ENCODE measurements at regions not wholly inside any gene's neighbourhood (a gene's known extent, or its start where the extent isn't known, plus 50 kb on each side); places are given as distances from the start of the nearest gene placed in this dataset.
A peak's percentile ranks its signal among the peaks of the same experiment; 100 is the strongest.

DNA sequence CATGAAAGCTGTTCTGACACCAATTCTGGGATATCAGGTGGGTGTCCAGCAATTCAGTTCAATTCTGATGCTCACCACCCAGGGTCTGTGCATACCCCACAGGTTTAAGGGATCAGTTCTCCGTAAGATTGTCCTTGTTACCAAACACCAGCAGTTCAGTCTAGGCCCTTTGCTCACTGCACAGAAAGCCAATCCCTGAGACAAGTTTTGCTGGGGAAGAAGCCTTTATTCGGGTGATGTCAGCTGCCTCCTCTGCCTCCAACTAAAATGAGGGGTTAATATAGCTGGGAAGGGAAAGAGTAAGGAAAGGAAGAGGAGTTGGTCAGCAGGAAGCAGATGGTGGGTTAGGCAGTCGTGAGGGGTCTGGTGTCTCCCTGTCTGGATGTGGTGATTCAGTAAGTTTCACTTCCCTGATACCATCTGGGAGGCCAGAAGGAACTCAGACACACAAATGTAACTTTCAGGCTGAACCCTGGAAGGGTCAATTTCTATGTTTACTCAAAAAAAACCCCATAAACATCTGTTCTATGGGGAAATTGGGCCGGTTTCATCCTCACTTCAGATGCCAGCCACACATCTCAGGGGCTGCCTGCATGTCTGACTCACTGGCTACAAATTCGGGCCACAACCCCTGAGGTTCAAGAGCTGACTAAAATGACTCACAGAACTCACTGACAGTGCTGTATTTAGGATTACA, 83.3 kb upstream of the PGBD5 start:
- no peak for DNase-seq

DNA sequence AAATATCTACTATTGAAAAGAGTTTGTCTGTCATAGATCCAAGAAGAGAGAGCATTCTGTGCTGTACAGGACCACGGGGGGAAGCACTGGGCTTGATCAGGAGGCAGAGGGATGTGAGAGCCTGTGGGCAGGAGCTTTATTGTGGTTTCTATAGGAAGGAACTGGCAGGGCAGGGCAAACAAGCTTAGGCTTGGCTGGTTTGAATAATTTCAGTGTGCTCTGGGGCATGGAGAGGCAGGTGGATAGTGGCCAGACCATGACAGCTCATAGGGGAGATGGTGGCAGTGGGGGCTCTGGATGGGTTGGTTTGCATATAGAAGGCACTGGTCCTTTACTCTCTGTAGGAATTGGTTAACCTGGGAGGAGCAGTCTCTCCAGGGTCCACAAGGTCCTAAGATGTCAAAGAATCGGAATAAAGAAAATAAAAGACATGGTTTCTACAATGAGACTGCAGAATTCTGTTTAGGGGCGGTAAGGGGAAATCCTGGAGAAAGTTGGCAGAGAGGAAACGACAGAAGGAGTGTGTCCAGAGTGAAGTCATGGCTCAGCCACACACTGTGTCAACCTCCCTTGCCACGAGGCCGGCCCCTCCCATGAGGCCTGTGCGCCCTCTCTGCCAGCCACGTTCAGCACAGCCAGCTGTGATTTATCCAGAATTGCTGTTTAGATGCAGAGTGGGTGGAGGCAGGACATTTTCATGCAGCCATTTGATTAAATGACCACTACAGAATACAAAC, 81.7 kb upstream of the PGBD5 start:
- no peak for DNase-seq

DNA sequence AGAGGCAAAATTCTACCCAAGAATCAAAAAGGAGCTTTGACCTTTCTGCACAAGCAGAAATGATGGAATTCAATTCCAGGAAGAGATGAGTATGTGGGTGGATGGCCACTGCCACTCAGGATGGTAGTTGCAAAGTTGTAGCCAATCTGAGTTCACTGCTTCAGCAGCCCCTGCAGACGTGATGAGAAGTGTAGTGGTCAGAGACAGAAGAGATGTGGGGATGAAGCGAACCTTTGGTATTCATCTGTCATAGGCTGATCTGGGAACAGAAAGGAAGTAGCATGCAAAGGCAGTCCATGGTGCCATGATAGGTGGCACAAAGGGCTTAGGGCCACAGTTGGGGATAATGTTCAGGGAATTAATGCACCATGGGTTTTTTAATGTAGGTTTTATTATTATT, 81.1 kb upstream of the PGBD5 start:
- DNase-seq, result no peak

DNA sequence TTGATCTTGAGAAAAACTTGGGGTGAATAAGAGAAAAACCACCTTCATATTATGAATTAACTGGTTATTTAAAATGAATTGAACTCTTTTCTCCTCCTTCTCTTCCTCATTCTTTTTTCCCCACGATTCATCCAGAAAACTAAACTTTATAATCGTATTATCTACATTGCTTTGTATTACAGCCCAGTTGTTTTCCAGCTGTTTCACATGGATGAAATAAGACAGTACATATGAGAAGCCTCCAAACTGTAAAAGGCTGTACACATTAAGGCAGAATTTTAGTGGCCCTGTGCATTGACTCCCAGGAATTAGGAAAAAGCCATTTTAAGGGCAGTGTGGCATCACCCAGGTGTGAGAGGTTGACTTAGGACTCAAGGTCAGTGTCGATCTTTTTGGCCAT, 80.3 kb upstream of the PGBD5 start:
- DNase-seq, result no peak

DNA sequence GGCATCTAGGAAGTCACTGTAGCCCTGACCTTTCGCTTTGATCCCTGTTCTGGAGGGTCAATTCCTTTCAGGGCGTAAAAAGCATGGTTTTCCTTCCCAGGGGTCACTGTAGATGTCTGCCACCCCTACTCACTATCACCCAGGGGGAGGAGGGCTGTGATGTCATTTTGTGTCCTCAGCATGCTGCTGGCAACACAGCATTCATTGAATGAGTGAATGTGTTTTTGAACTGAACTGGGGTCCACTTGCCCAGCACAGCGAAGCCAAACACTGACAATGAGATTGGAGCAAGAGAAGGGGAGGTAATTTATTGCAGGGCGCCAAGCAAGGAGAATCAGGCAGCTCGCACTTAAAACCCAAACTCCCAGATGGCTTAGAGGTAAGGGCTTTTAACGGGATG, 78.2 kb upstream of the PGBD5 start:
- DNase-seq, result no peak

DNA sequence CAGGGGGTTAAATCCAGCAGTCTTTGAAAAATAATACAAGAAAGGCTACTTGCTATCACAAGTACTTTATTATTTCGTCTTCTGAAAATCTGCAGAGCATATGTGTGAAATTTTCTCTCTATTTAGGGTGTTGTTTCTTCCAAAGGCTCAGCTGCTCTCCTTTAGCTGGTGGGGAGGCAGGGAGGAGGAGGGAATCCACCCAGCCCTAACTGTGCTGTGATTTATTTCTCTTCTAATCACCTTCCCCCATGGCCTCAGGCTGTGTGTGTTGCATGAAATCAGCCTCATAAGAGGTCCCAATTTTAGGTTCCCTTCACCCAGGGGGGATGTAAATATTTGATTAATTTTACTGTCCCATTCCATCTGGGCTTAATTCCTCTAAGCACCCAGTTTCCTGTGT, 77.6 kb upstream of the PGBD5 start:
- no peak for DNase-seq

DNA sequence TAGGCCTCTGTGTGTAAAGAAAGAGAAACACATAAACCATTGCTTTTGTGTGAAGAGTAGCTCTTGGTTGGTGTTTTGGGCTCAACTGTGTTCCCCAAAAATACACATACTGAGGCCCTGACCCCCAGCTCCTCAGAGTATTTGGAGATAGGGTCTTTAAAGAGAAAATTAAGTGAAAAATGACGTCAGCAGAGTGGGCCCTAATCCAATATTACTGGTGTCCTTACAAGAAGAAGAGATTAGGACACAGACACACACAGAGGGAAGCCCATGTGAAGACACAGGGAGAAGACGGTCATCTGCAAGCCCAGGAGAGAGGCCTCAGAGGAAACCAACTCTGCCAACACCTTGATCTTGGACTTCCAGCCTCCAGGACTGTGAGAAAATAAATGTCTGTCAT, 76.9 kb upstream of the PGBD5 start:
- DNase-seq, result no peak

DNA sequence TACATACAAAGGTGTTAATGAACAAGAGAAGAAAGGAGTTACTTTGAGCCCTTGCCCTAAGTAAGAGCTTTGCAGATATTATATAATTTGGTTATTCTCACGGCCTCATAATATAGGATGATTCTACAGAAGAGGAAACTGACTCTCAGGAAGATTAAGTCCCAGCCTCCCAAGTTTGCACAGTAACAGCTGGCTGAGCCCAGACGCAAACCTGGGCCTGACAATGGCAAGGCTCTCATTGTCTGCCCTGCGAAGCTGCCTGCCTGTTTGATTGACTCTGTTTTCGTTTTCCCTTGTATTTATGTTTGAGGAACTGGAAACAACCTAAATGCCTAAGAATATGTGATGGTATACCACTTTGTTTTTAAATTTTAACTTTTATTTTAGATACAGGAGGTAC, 76.2 kb upstream of the PGBD5 start:
- no peak for DNase-seq

DNA sequence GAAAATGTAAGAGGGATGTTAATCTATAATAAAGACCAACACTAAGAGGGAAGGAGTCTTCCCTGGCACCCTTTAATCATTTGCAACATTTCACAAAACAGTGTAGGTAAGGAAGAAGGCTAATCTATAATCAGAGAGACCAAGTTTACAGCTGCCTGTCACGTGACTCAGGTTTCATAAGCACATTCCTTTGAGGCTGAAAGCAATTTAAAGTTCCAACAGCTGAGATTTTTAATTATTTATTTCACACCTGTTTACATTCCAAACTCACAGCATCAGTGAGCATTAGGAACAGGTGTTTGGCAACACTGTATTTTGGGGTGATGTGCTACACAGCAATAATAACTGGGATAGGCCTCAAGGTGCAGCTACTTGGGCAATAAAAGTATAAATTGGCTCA, 75.7 kb upstream of the PGBD5 start:
- no peak for DNase-seq

DNA sequence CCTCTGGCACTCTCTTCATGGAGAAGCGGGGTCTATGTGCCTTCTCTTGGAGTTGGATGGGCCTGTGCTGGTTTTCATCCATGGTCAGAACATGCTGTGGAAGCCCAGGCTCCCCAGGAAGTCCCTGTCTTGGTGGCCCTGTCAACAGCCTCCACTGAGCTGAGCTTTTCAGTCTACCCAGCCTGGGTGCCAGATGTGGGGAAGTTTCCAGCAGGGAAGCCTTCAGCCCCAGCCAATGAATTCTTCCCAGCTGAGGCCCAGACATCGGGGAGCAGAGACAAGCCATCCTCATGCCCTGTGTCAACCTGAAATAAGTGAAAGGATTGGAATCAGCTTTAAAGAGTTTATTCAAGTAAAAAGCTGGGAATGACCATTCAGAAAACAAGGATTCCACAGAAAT, 75.1 kb upstream of the PGBD5 start:
- DNase-seq, result no peak

DNA sequence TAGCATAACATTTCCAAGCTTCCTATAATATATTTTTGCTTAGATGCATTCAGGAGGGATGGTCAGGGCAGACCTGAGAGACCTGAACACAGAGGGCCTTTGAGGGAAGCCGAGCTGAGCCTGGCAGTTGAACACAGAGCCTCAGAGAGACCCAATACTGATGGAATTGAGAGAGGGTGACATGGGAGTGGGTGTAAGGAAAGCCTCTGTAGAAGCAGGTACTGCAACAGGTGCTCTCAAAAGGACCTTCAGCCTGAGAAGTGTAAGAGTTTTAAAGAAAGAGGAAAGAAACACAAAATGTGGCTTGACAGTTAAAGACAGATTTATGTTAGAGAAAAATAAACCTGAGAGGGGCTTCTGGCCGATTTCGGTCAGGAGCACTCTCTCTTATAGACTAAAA, 73.9 kb upstream of the PGBD5 start:
- DNase-seq, result no peak

DNA sequence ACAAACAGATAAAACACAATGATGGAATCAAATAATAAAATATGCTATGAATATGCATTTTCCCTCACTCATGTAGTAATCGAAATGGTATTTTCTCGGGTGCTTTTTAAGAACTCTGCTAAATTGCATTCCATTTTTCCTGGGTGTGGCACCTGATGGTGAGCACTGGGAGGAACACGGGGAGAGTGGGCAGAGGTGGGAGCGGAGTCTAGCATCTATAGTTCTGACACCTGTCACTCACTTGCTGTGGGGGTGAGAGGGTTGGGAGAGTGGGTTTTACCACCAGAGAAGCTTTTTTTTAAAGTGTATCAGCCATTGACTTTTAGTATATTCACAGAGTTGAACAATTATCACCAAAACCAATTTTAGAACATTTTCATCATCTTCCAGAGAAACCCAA, 73.4 kb upstream of the PGBD5 start:
- no peak for DNase-seq

DNA sequence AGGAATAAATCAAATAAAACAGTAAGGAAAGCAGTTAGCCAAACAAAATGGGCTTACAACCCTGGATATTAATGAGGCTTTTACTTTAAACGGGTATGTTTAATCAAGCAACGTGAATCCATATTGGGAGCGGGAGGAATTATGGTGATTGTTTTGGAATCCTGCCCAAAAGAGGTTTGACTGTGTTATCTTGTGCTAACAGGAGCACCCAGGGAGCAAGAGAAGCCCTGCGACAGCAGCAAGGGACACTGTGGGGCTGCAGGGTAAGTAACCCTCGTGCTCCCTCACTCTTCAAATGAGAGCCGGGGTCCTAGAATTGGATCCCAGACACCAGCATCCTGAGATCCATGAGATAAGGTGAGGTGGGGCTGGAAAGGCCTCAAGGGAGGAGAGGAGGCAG, 72.6 kb upstream of the PGBD5 start:
- no peak for DNase-seq

DNA sequence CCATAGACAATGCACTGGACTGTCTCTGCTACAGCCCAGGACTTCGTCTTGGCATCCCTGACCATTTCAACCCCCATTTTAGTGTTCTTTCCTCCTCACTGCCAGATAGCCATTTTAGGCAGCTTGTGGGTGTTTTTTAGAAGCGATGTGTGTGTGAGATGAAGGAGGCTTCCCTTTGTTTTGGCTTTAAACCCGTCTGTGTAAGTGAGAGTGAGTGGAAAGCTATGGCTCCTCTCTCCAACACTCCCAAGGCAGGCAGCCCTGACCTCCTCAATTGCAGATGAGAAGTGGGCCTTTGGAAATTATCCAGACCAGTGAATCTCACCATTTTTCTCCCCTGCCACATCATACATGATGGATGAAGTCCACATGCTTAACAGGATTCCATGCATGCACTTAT, 70.3 kb upstream of the PGBD5 start:
- DNase-seq, result no peak

DNA sequence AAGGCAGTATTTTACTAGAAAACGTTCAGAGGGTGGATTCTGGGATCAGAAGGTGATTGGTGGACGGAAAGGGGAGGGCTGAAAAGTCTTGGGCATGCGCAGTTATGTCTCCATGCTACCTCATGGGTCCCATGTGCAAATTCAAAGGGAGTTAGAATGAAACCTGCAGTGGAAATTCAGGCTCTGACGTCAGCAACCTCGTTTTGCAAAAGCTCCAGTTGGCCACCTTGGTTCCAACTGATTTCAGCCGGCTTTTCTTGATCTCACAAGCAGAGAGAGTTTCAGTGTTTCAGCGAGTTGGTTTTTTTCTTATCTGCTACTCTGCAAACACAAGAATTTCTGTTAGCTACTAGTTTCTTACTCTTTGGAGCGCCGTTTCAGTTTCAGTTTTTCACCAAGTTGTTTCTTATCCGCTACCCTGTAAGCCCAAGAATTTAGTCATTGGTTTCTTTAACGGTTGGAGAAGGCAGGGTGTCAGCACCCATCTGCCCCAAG, 69.8 kb upstream of the PGBD5 start:
- no peak for DNase-seq

DNA sequence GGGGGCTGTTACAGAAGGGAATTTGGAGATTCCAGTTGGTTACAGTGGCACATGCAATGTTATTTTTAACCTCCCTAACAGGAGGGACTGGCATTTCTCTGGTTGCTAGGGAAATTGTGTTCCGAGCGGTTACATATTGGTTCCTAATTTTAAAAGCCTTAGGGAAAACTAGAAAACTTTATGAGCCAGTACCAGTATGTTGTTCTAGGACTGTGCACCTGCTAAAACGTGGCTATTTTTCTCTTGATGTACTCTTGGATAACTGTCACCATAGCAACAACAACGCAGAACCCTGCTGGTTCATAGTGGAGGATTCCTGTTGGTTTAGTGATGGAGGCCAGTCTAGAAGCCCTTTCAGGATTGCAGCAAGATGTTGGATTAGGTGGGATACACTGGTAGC, 68.9 kb upstream of the PGBD5 start:
- no peak for DNase-seq

DNA sequence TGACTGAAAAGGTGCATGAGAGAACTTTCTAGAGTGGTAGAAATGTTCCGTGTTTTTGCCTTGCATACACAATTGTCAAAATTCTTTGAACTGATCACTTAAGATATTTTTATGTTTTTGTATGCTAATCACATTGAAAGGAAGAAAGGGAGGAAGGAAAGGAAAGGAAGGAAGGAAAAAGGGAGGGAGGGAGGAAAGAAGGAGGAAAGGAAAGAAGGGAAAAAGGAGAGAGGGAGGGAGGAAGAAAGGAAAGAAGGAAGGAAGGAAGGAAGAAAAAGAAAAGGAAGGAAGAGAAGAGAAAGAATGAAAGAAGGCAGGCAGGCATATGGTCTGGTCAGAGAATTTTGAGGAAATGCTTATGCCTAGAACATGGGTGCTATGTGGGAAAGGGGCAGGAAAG, 68.4 kb upstream of the PGBD5 start:
- DNase-seq, result no peak

DNA sequence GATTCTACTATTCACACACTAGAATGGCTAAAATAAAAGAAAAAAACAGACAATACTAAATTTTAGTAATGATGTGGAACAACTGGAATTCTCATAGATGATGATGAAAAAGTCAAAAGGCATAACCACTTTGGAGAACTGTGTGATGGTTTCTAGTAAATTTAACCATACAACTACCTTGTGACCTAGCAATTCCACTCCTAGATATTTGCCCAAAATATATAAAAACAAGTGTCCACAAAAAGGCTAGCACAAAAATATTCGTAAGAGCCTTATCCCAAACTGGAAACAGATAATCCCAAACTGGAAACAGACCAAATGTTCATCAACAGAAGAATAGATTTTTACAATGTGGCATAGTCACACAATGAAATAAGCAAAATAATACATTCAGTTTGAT, 67.9 kb upstream of the PGBD5 start:
- no peak for DNase-seq

DNA sequence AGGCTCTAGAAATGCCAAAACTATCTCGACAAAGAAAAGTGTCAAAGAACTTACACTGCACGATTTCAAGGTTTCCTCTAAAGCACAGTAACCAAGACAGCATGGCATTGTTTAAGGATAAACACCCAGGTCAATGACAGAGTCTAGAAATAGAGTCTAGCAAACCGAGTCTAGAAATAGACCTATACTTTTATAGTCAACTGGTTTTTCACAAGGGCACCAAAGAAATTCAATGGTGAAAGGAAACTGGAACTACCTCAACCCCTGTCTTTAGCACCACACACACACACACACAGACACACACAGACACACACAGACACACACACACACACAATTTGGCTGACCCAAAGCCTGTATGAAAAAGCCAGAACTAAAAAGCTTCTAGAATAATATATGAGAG, 67.1 kb upstream of the PGBD5 start:
- DNase-seq, result no peak

DNA sequence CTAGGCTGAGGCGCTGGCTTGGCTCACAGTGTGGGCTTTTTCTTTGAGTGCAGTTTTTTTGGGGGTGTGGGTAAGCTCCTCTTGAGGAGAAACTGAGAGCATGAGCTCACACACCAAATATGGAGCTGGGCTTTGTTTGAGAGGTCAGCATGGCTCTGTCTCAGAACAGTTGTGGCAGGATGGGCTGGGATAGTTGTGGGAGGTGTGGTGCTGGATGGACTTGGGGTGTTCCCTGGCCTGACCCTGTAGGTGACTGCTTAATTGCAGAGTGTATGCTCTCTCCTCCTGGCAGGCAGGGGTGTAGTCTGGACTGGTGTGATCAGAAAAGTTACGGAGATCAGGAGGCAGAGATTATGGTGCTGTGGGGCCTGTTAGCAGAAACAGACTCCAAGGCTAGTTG, 64.3 kb upstream of the PGBD5 start:
- no peak for DNase-seq

DNA sequence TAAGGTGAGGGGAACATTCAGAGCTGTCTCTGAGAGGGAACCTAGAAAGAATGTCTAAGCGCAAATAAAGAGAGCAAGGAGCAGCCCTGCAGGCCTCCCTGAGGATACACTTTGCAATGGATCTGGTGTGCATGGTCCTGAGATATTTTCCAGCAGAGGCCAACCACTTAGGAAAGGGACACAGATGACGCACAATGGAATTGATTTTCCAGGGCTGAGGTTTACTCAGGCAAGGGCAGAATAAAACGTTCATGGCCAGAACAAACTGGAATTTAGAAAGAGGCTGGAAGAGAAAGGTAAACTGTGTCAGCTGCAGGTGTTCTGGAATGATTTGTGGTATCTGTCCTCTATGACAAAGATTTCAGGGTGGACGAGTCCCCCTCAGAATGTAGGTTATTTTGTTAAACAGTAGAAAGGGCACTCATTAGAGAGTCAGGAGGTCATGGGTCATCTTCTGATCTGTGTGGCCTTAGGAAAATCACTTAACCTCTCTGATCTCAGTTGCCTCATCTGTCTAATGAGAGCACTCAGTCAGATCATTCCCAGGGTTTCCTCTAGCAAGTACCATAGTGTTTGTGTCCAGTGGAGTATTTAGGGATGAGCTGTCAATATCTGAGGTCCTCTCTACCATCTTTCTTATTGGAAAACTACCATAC, 61.8 kb upstream of the PGBD5 start:
- DNase-seq, result no peak

DNA sequence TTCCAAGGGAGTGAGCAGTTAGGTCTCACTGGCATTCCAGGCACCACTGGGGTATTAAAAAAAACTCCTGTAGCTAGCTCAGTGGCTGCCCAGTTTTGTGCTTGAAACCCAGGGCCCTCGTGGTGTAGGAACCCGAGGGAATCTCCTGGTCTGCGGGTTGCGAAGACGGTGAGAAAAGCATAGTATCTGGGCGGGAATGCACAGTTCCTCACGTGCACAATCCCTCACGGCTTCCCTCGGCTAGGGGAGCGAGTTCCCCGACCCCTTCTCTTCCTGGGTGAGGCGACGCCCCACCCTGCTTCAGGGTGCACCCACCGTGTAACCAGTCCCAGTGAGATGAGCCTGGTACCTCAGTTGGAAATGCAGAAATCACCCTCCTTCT, 50.5 kb upstream of the PGBD5 start:
- no peak for DNase-seq

DNA sequence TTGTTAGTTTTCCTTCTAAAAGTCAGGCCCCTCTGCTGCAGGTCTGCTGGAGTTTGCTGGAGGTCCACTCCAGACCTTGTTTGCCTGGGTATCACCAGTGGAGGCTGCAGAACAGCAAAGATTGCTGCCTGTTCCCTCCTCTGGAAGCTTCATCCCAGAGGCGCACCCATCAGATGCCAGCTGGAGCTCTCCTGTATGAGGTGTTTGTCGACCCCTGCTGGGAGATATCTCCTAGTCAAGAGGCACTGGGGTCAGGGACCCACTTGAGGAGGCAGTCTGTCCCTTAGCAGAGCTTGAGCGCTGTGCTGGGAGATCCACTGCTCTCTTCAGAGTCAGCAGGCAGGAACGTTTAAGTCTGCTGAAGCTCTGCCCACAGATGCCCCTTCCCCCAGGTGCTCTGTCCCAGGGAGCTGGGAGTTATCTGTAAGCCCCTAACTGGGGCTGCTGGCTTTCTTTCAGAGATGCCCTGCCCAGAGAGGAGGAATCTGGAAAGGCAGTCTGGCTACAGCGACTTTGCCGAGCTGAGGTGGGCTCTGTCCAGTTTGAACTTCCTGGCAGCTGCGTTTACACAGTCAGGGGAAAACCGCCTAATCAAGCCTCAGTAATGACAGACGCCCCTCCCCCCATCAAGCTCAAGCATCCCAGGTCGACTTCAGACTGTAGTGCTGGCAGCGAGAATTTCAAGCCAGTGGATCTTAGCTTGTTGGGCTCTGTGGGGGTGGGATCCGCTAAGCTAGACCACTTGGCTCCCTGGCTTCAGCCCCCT, 49.9 kb upstream of the PGBD5 start:
- DNase-seq, result peak; percentile 28

Data from retina (tissue), 1 donor.